H1 (cell line): ENCODE measurements at regions not wholly inside any gene's neighbourhood (a gene's known extent, or its start where the extent isn't known, plus 50 kb on each side); places are given as distances from the start of the nearest gene placed in this dataset.

Experiments
- CTCF ChIA-PET: fragments of 300-600 bp; sonication (Branson Sonifier 250); formaldehyde crosslinking; loops from one replicate; lab custom pipeline; 2021; ENCODE audit not compliant: partially characterized antibody; lab: Charles Lee
- POLR2A ChIA-PET: fragments of 300-600 bp; sonication (Branson Sonifier 250); formaldehyde crosslinking; loops from one replicate; lab custom pipeline; 2021; ENCODE audit warnings: inconsistent platforms; ENCODE audit not compliant: partially characterized antibody; lab: Charles Lee
- DNase-seq, 2 experiments: peaks; one replicate each; pipeline versions ENCODE4 v3.0.0 to v3.0.0-alpha.2; 2010 to 2022; ENCODE audit warnings: low spot score in 2 of 2, low read depth in 1 of 2, mixed read lengths in 1 of 2
- FAIRE-seq: peaks from 2 replicates; lab custom pipeline; 2011; peaks lifted over from hg19 to GRCh38; lab: Jason Lieb, UNC
- H2AFZ ChIP-seq: 2 replicates; pipeline ENCODE4 v1.8.1; 2012; ENCODE audit warnings: low read length, inconsistent platforms
- H2AK5ac ChIP-seq: 2 replicates; pipeline ENCODE4 v1.6.1; 2013; ENCODE audit warnings: low read depth, low read length
- H2BK120ac ChIP-seq: replicated peaks from 2 replicates; pipeline ENCODE3; 2013; ENCODE audit warnings: low read depth, low read length, inconsistent platforms
- H2BK12ac ChIP-seq: 2 replicates; pipeline ENCODE4 v1.6.1; 2013; ENCODE audit warnings: low read depth, low read length
- H2BK15ac ChIP-seq: 2 replicates; pipeline ENCODE4 v1.6.1; 2013; ENCODE audit warnings: low read length
- H2BK20ac ChIP-seq: 2 replicates; pipeline ENCODE4 v1.6.1; 2013; ENCODE audit warnings: low read length
- H2BK5ac ChIP-seq: 2 replicates; pipeline ENCODE4 v1.6.1; 2013; ENCODE audit warnings: low read depth, low read length
- H3K14ac ChIP-seq: 2 replicates; pipeline ENCODE4 v1.6.1; 2013; ENCODE audit warnings: inconsistent platforms; ENCODE audit not compliant: insufficient read length
- H3K18ac ChIP-seq: 2 replicates; pipeline ENCODE4 v1.6.1; 2013; ENCODE audit warnings: low read length; ENCODE audit errors: extremely low read depth
- H3K23ac ChIP-seq: 2 replicates; pipeline ENCODE4 v1.6.1; 2013; ENCODE audit warnings: inconsistent platforms; ENCODE audit not compliant: insufficient read length
- H3K23me2 ChIP-seq: 2 replicates; pipeline ENCODE4 v1.6.1; 2013; ENCODE audit warnings: low read depth, low read length
- H3K27ac ChIP-seq: 2 replicates; pipeline ENCODE4 v1.6.1; 2011; ENCODE audit warnings: low read depth, low read length, inconsistent platforms
- H3K27me3 ChIP-seq, 4 experiments: replicated peaks in 1 of 4; 1 replicate in 1 of 4; 2 replicates in 3 of 4; pipeline versions ENCODE4 v1.6.1 to v1.8.1; 2011 to 2013; ENCODE audit warnings: low read length in 3 of 4, mild to moderate bottlenecking in 3 of 4, inconsistent platforms in 2 of 4, mixed read lengths in 2 of 4, moderate library complexity in 1 of 4; ENCODE audit not compliant: control insufficient read depth in 3 of 4, insufficient read depth in 3 of 4; ENCODE audit errors: extremely low read depth in 1 of 4
- H3K36me3 ChIP-seq, 4 experiments: 2 replicates each; pipeline versions ENCODE4 v1.6.1 to v1.8.1; 2011 to 2013; ENCODE audit warnings: mild to moderate bottlenecking in 4 of 4, low read length in 3 of 4, moderate library complexity in 2 of 4, control low read depth in 1 of 4, inconsistent platforms in 1 of 4; ENCODE audit not compliant: insufficient read depth in 4 of 4, control insufficient read depth in 2 of 4
- H3K4ac ChIP-seq: replicated peaks from 2 replicates; pipeline ENCODE3; 2013; ENCODE audit warnings: low read length, low read depth, mixed read lengths, inconsistent platforms; ENCODE audit not compliant: insufficient read length
- H3K4me1 ChIP-seq, 4 experiments: replicated peaks in 1 of 4; 1 replicate in 1 of 4; 2 replicates in 3 of 4; pipeline versions ENCODE4 v1.6.1 to v1.8.1; 2011 to 2013; ENCODE audit warnings: low read length in 3 of 4, inconsistent platforms in 2 of 4, mixed read lengths in 1 of 4; ENCODE audit not compliant: insufficient read depth in 4 of 4, control insufficient read depth in 3 of 4
- H3K4me2 ChIP-seq, 2 experiments: 2 replicates each; pipeline versions ENCODE4 v1.6.1 to v1.8.1; 2011 to 2013; ENCODE audit warnings: low read depth in 2 of 2, low read length in 2 of 2, control low read depth in 1 of 2, inconsistent platforms in 1 of 2, mild to moderate bottlenecking in 1 of 2; ENCODE audit not compliant: insufficient read depth in 1 of 2
- H3K4me3 ChIP-seq, 4 experiments: fragments of 200-600, 300-600 bp in 1 of 4; sonication (generic), shearing (Covaris generic), sonication (Bioruptor Twin) in 1 of 4; 2 replicates each; pipeline versions ENCODE4 v1.5.1 to v1.8.1; 2011 to 2016; ENCODE audit warnings: low read length in 4 of 4, low read depth in 3 of 4, control low read depth in 2 of 4, inconsistent platforms in 2 of 4, mild to moderate bottlenecking in 2 of 4, mixed read lengths in 1 of 4, moderate library complexity in 1 of 4; ENCODE audit not compliant: insufficient read depth in 2 of 4; ENCODE audit errors: extremely low read depth in 1 of 4
- H3K56ac ChIP-seq: replicated peaks from 2 replicates; pipeline ENCODE3; 2013; ENCODE audit warnings: low read depth, mild to moderate bottlenecking, mixed read lengths, low read length, inconsistent platforms; ENCODE audit not compliant: insufficient read length
- H3K79me1 ChIP-seq: 2 replicates; pipeline ENCODE4 v1.6.1; 2013; ENCODE audit warnings: low read depth, low read length, control low read depth
- H3K79me2 ChIP-seq, 2 experiments: 2 replicates each; pipeline versions ENCODE4 v1.6.1 to v1.8.1; 2012 to 2013; ENCODE audit warnings: low read length in 2 of 2, mild to moderate bottlenecking in 2 of 2, inconsistent platforms in 1 of 2; ENCODE audit not compliant: insufficient read depth in 2 of 2, control insufficient read depth in 1 of 2
- H3K9ac ChIP-seq, 4 experiments: replicated peaks in 1 of 4; 1 replicate in 1 of 4; 2 replicates in 3 of 4; pipeline versions ENCODE4 v1.6.1 to v1.8.1; 2011 to 2013; ENCODE audit warnings: low read depth in 3 of 4, low read length in 3 of 4, control low read depth in 2 of 4, mild to moderate bottlenecking in 2 of 4, moderate library complexity in 2 of 4, inconsistent platforms in 1 of 4; ENCODE audit errors: extremely low read depth in 1 of 4
- H3K9me3 ChIP-seq, 2 experiments: 2 replicates each; pipeline versions ENCODE4 v1.6.1 to v1.8.1; 2012 to 2013; ENCODE audit warnings: mild to moderate bottlenecking in 2 of 2, moderate library complexity in 2 of 2, control low read depth in 1 of 2, inconsistent platforms in 1 of 2, low read depth in 1 of 2, low read length in 1 of 2, mixed read lengths in 1 of 2; ENCODE audit not compliant: insufficient read depth in 2 of 2
- H4K20me1 ChIP-seq, 2 experiments: replicated peaks in 1 of 2; 2 replicates each; pipeline versions ENCODE3 to v1.8.1; 2011 to 2013; ENCODE audit warnings: inconsistent platforms in 2 of 2, low read length in 2 of 2, mild to moderate bottlenecking in 1 of 2; ENCODE audit not compliant: insufficient read depth in 2 of 2, control insufficient read depth in 1 of 2
- H4K5ac ChIP-seq: 2 replicates; pipeline ENCODE4 v1.6.1; 2013; ENCODE audit warnings: low read length, low read depth, mixed read lengths, inconsistent platforms; ENCODE audit not compliant: insufficient read length
- H4K8ac ChIP-seq: 2 replicates; pipeline ENCODE4 v1.8.0; 2013; ENCODE audit warnings: mild to moderate bottlenecking, moderate library complexity, low read length, inconsistent platforms; ENCODE audit not compliant: insufficient read depth; ENCODE audit errors: extremely low read depth
- H4K91ac ChIP-seq: replicated peaks from 2 replicates; pipeline ENCODE3; 2013; ENCODE audit warnings: low read length, mixed read lengths, inconsistent platforms; ENCODE audit not compliant: insufficient read length
- CREB1 ChIP-seq: IDR thresholded peaks from 2 replicates; pipeline ENCODE4 v1.6.1; 2012; ENCODE audit warnings: inconsistent platforms
- EGR1 ChIP-seq: IDR thresholded peaks from 2 replicates; pipeline ENCODE4 v1.6.1; 2011; ENCODE audit warnings: low read depth, low read length, borderline replicate concordance
- EZH2 ChIP-seq: fragments of 200-600 bp; sonication (generic); IDR thresholded peaks from 2 replicates; pipeline ENCODE4 v1.7.1; 2012; ENCODE audit warnings: low read depth, mild to moderate bottlenecking, moderate library complexity, low read length, inconsistent platforms; ENCODE audit not compliant: severe bottlenecking
- HDAC2 ChIP-seq, 2 experiments: fragments of 300-600 bp in 1 of 2; sonication (generic) in 1 of 2; IDR thresholded peaks; 2 replicates each; pipeline ENCODE4 v1.6.1; 2011 to 2012; ENCODE audit warnings: low read depth in 2 of 2, low read length in 2 of 2, mild to moderate bottlenecking in 2 of 2, moderate library complexity in 2 of 2, borderline replicate concordance in 1 of 2, inconsistent platforms in 1 of 2
- PHF8 ChIP-seq: fragments of 200-600 bp; sonication (generic); conservative IDR thresholded peaks from 2 replicates; pipeline ENCODE4 v1.7.1; 2012; ENCODE audit warnings: low read depth, mild to moderate bottlenecking, inconsistent platforms, low read length, moderate library complexity
- SRF ChIP-seq: IDR thresholded peaks from 2 replicates; pipeline ENCODE4 v1.6.1; 2011; ENCODE audit warnings: mild to moderate bottlenecking, low read depth, low read length, moderate library complexity
- WGBS, 2 experiments: shearing (Covaris generic) in 1 of 2; methylation state at CpG; one replicate each; pipeline versions ENCODE4 v1.1.6 to v1.1.7; 2013 to 2015; ENCODE audit warnings: low lambda C conversion rate in 2 of 2, mixed read lengths in 2 of 2, inconsistent platforms in 1 of 2, low coverage in 1 of 2, missing lambda C conversion rate in 1 of 2; ENCODE audit not compliant: insufficient replicate concordance in 2 of 2, insufficient coverage in 1 of 2, insufficient read length in 1 of 2; ENCODE audit errors: extremely low coverage in 1 of 2, missing lambda C conversion rate in 1 of 2; 5-methylcytosine and 5-hydroxymethylcytosine counted together

GRCh38 chr14:63096186-63096585 lies 50.9 kb upstream of the KCNH5 start:
- no peak for FAIRE-seq

More at GRCh38 chr14:63096186-63096585, 50.9 kb upstream of the KCNH5 start:
- H3K23me2 ChIP-seq: no peaks in the 10 kb centered on the region
- WGBS, 2 experiments: 85% methylated on average over 4 of the region's 4 CpGs; no CpG with 5 or more reads in 1 of the 2 experiments
- no peak overlapping the region for H2BK12ac ChIP-seq
- no peak overlapping the region for H3K56ac ChIP-seq
- H3K14ac ChIP-seq: no peak overlapping the region
- ChIA-PET POLR2A (no interaction called here), CTCF (interaction anchor here (0.8 to 1.4 kb wide), 3 partner anchors 49 to 181 kb away, joined by 3 read pairs; no protein-coding TSS in a partner anchor)
- no peak overlapping the region for H2BK120ac ChIP-seq
- H4K8ac ChIP-seq: no peak overlapping the region
- H3K4me3 ChIP-seq: no peak overlapping the region
- no peak overlapping the region for H2AFZ ChIP-seq
- H2AK5ac ChIP-seq: no peak overlapping the region
- H3K27me3 ChIP-seq: no peaks in the 10 kb centered on the region
- no peaks in the 10 kb centered on the region for H3K79me2 ChIP-seq
- no peak overlapping the region for H3K18ac ChIP-seq
- H3K9ac ChIP-seq: no peak overlapping the region
- no peak overlapping the region for H3K23ac ChIP-seq
- H3K36me3 ChIP-seq: no peaks in the 10 kb centered on the region
- no peak overlapping the region for H3K27ac ChIP-seq
- no peaks in the 10 kb centered on the region for H3K4me1 ChIP-seq
- no peaks in the 10 kb centered on the region for H4K20me1 ChIP-seq
- TF ChIP-seq CREB1 (no peak), PHF8 (no peak), EZH2 (no peak), HDAC2 (IDR thresholded peaks at IDR 0.05; ENCODE audit: borderline replicate concordance in 1 of 2, low read depth in 2 of 2, low read length in 2 of 2) (no peak), SRF (no peak), EGR1 (no peak)
- no peak overlapping the region for H4K5ac ChIP-seq
- no peak overlapping the region for H4K91ac ChIP-seq
- H3K4ac ChIP-seq: no peak overlapping the region
- no peaks in the 10 kb centered on the region for H3K9me3 ChIP-seq
- no peak overlapping the region for H3K4me2 ChIP-seq
- no peak overlapping the region for H2BK5ac ChIP-seq
- no peak overlapping the region for H2BK15ac ChIP-seq
- H3K79me1 ChIP-seq: no peaks in the 10 kb centered on the region
- no peak for DNase-seq
- H2BK20ac ChIP-seq: no peak overlapping the region
